NCI-H1105 treated with DMSO at 0.1 percent for 48 hours (cell line): ENCODE measurements at regions not wholly inside any gene's neighbourhood (a gene's known extent, or its start where the extent isn't known, plus 50 kb on each side); places are given as distances from the start of the nearest gene placed in this dataset.

Experiments
- DNase-seq: peaks from one replicate; lab custom pipeline; 2025; lab: John Stamatoyannopoulos, UW

DNA sequence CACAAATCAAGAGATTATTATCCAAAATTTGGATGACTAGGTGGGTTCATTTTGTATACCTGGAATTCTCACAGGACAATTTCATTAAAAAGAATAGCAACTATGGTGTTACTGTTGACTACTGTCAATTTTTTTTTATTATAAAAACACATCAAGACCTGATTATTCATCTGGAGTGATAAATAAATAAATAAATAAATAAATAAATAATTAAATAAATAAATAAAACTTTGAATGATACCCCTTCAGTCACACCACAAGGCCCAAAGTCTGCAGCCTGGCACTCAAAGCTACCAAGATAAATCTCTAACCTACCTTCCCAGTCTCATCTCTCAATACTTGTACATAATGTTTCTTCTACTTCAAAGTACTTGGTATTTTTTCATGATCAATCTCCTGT, 294.0 kb upstream of the KLHL29 start:
- no peak for DNase-seq

DNA sequence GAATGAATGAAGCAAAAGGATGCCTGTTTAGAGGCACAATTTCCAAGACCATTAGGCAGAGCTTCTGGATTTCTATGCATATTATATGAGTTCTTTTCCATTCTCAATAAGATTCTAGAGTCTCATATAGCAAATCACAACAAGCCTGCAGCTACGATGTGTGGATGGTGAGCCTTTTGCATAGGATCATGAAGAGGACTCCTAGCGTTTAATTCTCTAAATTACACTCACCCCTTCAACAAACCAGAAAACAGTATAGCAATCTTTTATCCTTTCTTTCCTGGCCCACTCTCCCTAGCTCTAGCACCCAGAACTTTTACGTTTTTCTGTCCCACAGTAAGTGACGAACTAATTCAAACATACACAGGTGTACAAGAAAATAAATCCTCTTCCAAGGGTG, 293.1 kb upstream of the KLHL29 start:
- no peak for DNase-seq

DNA sequence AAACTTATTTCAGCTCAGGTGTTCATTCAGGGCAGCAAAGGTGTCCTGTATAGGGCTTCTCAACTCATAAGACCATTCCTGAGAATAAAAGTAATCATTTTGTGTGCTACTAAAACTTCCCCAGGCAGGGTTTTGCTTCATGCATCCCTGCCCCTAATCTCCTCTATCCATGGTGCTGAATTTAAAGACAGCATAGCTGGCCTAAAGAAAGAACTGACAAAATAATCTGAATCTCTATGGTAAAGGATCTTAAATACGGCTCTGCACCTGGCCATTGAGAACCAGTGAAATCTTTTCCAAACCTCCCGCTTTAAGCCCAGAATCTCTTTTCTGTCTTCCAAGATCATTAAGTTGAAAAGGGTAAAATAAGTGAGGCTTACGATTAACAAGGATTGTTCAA, 292.1 kb upstream of the KLHL29 start:
- no peak for DNase-seq

DNA sequence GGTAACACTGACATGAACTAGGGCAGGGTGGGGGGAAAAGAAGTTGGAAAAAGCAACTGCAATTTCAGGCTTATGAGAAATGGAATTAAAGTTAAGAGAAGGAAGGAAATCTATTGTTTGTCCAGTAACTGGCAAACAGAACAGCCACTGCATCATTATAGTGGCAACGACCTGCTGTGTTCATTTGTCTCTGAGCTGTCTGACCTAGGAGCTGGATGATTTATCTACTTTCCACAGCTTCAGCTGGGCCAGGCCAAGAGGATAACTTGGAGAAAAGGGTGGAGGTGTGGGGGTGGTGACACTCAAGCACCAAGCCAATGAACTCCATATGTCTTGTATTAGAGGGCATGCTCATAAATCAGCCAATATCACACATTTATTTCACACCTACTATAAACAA, 291.5 kb upstream of the KLHL29 start:
- no peak for DNase-seq

DNA sequence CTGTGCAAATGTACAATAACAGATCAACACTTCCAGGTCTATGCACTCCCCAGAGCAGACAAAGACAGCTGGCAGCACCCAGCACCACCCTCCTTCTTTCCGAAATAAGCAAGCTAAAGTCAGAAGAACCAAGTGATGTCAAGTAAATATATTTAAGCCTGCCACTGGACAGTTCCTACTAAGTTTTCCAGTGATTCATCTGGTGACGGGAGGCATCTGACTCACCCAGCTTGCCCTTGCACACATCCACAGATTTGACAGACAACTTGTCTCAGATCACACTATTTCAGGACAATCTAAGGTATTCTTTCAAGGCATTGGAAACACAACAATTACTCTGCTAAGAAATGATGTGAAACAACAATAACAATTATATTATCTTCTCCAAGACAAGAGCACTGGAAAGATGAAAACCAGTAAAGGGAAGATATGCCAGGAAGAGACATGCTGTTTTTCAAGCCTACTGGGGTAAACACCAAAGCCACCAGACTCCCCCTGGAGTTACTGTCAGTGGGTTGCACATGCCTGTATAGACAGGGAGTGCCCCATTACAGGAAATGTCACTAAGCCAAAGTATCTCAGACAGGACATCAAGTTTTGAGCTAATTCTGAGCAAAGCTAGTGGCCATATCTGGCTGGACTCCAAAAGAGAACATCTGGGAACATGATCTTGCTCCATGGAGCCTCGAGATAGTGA, 287.9 kb upstream of the KLHL29 start:
- no peak for DNase-seq

DNA sequence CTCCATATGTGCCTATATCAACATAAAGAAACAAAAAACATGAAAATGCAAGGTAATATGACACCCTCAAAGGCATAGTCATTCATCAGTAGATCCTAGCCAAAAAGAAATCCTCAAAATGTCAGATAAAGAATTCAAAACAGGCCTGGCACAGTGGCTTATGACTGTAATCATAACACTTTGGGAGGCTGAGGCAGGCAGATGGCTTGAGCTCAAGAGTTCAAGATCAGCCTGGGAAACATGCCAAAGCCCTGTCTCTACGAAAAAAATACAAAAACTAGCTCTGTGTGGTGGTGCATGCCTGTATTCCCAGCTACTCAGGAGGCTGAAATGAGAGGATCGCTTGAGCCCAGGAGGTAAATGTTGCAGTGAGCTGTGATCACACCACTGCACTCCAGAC, 284.6 kb upstream of the KLHL29 start:
- DNase-seq, result peak; percentile 42

DNA sequence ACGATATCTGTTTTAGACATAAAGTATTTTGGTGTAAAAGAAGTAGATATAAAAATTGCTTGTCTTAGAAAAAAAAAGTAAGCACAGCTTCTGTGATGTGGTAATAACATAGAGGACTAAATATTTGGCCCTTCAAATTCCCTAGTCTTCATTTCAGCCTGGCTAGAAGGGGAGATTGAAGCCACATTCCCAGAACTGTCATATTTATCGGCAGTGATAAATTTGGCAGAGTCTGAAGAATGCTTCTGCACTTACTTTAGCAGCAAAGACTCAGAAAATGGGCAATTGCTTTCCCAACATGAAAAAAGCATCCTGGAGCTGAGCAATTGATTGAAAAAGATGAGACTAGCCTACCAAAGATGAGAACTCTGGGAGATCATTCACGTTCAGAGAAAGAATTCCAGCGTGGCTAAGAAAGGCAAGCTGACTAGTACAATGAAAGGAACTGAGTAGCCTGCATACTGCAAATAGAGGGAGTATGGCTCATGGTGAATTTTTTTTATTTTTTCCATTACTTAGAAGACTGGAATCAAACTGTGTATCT, 278.7 kb upstream of the KLHL29 start:
- no peak for DNase-seq

DNA sequence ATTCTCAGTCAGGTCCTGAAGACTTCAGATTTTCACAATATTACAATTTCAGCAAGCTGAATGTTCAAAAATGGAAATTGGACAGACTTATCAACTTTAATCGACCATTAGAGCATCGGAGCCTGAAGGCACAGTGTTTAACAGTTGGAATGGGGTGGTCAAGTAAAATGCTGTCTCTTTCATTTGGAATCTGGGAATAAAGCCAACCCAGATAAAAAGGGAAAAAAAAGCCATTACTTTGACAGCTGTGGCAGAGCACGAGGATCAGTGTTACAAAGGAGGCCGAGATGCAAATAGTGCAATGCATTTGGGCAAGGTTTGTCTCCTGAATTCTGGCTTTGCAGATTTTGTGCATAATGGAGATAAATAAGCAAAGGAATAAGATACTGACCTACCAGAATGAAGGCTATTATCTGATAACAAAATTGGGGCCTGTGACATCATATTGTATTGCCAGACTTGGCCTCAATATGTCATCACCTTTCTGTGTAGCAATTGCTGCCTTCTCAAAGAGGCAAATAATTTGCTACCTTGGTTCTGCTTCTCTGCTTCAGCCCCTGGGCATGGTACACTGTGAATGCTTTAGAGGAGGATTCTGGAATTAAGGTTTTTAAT, 277.5 kb upstream of the KLHL29 start:
- peak; percentile 76 for DNase-seq

DNA sequence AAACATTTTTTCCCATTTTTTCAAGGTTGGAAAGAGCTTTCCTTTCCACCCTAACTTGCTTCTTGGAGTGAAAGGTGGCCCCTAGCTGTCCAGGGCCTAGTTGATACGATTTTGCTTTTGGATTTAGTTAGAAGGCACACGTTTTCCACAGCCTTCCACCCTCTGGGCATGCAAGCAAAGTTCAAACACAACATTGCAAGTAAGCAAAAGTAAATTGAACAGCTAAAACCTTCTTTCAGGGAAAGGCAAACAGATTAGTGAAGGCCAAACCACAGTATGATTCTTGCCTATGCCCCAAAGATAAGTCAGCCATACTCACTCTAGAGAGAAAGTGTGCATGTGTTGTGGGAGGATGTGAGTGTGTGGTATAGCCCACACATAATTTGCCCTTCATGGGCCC, 273.7 kb upstream of the KLHL29 start:
- no peak for DNase-seq

DNA sequence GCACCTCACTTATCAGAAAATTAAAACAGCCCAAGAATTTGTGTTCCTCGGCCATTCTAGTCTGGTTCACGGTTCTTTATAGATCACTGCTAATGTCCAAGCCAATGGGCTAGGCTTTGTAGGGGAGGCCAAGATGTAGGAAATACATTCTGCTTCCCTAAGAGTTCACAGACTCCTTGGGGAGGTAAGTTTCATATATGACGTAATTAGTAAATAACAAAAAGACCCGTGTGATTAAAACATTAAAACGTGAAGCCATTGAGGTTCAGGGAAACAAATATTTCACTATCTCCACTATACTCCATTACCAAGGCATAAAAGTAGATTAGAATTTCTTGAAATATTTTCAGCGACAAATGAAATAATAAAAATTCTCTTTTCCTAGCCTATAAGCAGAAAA, 272.5 kb upstream of the KLHL29 start:
- no peak for DNase-seq

DNA sequence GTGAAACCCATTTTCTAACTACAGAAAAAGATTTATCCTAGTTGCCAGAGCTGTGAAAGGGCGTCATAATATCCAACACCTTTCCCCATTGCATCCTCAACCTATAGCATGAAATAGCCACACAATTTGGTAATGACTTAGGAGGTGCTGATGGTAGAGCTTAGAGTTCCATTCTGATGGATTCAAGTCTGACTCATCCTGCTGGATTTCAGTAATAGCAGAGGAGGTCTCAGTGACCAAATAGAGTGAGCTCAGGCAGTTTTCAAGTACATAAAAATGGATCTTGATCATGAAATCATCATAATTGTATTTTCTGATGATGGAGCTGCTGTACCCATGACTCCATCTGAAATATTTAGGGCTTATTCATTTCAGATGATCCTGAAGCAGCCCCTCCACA, 270.7 kb upstream of the KLHL29 start:
- no peak for DNase-seq

DNA sequence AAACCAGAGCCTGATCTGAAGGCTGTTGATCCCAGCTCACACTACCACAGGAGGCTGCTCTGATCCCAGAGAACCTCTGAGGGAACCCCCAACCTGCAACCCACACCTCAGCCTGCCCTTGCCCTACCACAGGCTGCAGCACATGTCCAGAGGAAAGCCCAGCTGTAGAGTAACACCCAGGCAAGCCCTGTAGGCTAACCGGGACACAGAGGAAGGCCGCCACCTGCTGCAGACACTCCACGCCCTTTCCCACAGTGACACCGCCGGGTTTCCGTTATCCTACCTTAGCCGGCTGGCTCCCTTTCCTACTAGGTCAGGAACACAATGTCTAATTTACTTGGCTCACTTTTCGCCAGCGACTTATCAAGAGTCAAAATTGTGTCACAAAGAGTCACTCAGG, 266.7 kb upstream of the KLHL29 start:
- no peak for DNase-seq

DNA sequence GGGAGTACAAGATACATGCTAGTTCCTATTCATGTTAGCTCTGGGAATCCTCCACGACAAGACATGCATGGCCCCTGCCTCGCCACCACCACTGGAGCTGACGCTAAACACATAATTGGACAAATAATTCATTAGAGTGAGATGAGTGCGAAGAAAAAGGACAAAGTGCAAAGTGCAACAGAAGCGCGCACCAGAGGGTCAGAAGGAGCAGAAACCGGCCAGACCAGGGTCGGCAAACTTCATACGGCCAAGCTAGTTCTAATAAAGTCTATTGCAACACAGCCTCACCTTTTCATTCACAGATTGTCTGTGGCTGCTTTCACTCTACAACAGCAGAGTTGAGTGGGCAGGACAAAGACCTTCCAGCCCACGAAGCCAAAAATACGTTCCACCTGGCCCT, 266.1 kb upstream of the KLHL29 start:
- no peak for DNase-seq

DNA sequence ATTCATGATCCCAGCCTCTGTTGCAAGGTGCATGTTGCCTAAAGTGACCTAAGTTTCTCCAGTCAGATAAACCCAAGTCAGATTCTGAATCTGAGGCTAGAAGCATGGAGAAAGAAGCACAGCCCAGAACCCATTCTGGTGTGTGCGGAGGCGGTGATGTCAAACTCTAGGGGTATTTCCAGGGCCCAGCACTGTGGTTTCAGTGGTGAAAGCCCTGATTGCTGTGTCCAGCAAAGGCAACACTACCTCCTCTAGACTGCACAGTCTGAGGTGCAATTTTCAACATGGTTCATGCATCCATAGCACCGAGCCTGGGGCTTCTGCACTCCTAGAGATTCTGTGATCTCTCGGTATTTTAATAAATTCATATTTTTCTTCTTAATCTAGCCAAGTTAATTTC, 264.8 kb upstream of the KLHL29 start:
- DNase-seq, result no peak

DNA sequence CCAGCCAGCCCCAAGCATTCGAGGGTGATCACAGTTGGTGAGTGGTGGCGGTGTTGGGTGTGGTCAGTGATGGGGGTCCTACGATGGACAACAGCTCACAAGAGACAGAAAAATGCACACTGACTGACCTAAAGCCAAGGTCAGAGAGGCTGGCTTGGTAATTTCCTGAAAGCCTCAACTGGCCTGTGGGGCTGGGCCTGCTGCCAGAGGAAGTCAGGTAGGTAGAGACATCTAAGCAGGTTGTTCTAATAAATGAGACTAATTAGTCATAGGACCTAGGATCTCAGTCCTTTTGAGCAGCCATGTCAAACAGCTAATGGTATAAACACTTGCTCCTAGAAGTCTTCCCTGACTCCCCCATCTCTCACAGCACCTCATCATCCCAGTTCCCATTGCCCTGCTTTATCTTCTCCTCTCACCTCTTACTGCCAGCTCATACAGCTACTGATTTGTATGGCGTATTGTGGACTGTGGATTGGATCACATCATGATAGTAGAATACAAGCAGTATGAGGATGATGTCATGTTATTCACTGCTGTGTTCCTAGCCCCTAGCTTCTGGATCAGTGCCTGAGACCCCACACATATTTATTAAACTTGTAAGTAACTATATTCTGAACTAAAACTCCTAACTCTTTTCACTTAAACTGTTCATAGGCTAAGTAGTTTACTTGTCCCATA, 262.9 kb upstream of the KLHL29 start:
- no peak for DNase-seq

DNA sequence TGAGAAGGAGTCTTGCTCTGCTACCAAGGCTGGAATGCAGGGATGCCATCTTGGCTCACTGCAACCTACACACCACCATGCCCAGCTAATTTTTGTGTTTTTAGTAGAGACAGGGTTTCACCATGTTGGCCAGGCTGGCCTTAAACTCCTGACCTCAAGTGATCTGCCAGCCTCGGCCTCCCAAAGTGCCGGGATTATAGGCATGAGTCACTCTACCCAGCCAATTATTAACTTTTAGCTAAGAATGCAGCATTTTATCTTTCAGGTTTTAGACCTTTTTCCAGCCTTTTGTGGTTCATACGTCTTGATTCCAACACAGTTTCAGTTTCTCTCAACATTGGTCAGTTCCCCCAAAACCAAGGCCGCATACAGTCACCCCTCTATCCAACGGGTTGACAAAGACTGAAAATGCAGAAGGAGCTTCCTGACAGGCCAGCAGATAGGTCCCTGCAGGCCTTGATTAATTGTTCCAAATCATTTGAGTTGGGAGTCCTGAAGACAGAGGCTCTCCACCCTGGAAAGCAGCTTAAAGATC, 262.2 kb upstream of the KLHL29 start:
- no peak for DNase-seq

DNA sequence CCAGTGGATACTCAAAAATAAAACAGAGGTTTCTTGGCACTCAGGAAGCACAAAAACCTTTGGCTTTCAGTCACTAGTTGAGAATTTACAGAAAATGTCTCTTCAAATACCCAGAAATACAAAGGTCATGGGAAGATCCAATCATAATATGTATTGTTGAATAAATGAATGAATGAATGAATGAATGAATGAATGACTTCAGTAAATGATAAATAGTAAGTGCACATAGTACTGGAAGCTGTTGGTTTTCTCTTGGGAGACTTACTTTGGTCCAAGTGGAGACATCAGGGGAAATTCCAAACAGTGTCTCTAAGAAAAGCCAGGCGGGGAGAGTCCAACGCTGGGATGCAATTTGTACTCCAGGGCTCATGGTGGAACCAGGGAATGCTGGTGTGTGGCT, 261.3 kb upstream of the KLHL29 start:
- DNase-seq, result no peak

DNA sequence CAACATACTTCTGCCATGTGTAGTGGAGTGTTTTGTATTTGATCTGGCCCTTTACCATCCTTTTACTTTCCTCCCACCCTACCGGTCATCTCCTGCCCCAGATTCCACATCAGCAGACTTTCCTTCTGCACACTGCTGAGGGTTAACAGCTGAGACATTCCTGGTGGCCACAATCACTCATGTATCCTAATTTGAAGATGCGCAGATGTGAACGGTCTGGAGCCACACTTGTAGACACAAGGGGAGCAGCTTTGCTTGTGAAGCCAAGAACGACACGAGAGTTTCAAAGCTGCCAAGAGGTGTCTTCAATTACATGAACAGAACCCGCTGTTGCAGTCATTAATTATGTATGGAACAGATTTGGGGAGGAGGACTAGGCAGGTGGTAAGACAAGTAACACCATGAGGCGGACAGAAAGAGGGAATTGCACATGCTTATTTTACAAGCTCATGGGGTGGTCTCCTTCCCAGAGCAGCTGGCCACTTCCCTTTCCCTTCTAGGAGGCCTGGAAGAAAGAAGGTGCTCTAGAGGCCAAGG, 260.7 kb upstream of the KLHL29 start:
- DNase-seq, result no peak

DNA sequence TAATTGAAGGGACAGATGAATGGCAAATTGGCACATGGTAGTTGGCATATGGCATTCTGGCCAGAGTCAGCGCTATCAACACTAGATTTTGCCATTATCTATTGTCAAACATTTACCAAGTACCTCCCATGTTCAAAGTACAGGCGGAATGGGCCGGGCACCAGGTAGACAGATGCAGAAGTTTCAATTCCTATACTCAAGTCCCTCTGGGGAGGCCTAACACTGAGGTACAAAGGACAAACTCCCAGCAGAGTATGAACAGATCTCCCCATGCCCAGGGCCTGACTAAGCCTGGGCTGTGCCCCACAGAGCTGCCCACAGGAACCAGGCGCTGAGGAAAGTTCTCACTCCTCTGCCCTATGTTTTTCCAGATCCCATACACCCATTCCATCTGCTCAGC, 257.5 kb upstream of the KLHL29 start:
- no peak for DNase-seq

DNA sequence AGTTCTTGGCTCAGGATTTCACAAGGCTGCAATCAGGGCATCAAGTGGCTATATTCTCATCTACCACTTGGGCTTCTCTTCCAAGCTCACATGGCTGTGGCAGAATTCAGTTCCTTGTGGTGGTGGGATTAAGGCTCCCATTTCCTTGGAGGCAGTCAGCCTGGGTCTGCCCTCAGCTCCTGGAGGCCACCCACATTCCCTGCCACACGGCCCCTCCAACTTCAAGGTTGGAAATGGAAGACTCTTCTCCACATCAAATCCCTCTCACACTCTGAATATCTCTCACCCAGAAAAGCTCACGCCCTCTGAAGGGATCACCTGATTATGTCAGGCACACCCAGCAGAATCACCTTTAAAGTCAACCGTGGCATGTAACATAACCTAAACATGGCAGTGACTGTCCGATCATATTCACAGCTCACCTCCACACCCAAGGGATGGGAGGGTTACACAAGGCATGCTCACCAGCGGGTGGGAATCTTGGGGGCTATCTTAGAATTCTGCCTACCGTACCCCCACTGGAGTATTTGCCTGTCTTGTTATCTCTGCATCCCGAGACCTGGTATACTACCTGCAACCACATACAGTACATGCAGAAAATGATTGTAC, 256.2 kb upstream of the KLHL29 start:
- no peak for DNase-seq

DNA sequence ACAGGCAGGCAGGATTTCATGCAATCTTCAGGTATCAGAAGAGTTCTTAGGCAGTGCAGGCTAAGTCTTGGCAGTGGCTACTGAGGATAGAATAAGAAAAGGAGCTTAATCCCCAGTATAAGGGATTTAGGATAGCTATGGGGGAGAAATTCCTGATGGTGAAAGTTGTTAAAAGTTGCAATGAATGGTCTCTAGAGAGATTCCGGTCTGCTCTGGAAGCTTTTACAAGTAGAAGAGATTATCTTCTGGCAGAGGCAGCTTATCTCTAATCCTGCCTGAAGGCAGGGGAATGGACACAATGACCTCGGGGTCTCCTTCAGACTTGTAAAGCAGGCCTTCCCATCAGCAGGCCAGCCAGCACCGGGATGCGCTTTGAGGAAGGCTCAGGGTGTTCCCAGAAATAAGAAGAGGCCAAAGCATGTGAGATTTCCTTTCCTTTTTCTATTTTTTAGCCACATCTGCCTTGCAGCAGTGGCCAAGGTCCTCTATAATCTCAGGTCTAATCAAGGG, 253.9 kb upstream of the KLHL29 start:
- no peak for DNase-seq

DNA sequence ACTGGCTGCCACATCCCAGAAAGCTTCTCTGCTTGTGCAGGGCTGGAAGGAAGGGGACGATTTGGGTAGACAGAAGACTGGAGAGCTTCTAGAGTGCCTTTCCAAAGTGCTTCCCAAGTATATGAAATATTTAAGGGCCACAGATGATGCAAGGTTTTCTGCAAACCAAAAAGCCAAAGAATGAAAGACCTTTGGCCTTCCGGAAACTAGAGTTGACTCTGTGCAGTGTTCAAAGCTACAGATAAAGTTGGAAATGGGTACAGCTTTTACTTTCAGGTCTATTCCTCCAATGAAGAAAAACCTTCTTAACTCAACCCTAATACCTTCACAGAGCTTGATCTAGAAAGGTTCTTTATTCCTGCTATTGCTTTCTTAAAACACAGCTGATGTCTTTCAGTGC, 253.0 kb upstream of the KLHL29 start:
- DNase-seq, result no peak
